Activated CD8-positive, alpha-beta memory T cell treated with anti-CD3 and anti-CD28 coated beads for 48 hours (primary cell): ENCODE measurements at regions not wholly inside any gene's neighbourhood (a gene's known extent, or its start where the extent isn't known, plus 50 kb on each side); places are given as distances from the start of the nearest gene placed in this dataset.
"Not testable (repeated sequence)": the region's sequence is repeated elsewhere in the genome, so short reads cannot be mapped to it uniquely, and the experiment has no call there.

Source experiments
- DNase-seq, 3 experiments: peaks; one replicate each; pipeline ENCODE4 v3.0.0-alpha.2; 2020; ENCODE audit warnings: low read depth in 2 of 3, low spot score in 2 of 3

DNA sequence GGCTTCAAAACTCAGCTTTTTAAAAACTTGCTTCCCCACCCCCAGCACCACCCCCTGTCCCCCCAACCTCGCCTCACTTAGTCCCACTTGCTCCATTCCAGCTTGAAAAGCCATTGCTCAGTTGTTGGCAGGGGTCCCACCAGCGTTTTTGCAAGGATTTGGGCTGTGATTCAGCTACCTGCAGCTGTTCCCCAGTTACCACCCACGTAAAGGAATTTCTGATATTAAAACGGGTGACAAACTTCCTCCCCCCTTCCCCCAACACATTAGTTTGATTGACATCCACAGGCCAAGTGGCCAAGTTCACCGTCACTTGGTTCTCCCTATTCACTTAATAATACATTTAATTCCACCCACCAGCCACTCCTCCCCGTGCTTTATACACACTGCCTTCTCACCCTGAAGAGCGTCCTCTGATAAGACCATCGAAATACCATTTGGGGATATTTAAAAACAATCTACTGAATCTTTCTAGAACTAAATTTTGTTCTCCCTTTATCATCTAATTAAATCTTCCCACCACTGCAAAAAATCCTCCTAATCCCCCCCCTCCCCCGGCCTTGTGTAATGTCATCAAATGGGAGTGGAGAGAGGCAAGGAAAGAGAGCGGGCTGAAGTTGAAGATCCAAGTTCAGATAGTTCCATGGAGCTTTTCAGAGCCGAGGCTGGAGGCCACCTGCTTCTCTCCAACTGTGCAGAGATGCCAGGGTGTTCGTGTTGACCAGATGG, 55.1 kb downstream of the SOX9 start:
- no peak for DNase-seq

DNA sequence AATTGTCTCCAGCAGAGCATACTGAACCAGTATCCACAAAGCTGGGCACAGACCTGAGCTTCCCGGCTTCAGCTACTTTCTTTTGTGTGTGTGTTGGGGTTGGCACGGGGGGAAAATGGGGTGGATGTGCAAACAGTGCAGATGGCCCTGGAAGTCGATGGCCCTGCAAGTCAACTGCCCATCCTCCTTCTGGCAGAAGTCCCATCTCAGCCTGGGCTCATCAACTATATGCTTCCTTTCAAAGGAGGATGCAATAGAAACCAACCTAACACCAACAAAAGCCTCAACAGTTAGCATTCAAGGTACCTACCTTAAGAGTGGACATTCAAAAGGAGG, 55.7 kb downstream of the SOX9 start:
- DNase-seq, result no peak

DNA sequence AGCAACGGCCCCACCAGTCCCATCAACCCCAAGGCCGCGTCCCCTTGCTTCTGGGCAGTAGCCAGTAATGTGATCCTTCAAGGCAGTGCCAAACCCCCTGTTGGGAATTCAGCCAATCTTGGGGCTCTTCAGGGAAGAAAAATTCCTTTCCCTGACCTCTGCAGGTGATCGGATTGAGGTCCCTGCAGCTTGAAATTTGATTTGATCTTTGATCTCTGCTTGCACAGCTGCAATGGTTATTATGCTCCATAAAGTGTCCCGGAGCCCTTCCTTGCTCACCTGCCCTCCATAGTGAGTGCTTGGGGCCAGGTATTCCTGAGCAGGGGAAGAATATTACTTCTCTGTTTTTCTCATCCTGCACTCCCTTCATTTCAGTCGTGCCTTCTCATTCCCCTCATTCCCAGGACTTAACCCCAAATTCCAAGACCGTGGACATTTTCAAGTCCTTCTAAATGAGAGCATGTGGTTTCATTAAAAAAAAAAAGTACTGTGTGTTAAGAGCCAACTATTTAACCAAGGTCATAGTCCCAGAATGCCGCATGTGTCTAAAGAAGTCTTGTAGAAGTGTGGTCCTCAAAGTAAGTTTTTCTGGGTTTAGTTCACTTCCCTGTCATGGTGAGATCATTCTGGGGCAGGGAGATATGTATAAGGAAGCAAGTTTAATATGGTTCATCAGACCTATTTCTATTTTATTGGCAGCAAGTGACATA, 56.3 kb downstream of the SOX9 start:
- no peak for DNase-seq

DNA sequence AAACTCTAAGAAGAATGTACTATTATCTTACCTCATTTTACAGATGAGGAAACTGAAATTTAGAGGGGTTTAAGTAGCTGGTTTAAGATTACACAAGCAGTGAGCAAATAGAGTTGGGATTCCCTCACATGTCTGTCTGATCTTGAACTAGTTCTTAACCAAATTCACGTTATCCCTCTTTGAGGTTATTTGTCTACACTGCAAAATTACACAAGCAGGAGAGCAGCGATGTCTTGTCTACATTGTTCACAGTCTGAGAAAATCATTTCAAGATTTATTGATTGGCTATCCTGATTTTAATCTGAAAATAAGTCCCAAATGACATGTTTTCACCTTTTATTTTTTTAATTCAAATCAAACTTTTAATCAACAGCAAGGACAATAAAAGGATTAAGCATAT, 56.9 kb downstream of the SOX9 start:
- DNase-seq, result no peak

DNA sequence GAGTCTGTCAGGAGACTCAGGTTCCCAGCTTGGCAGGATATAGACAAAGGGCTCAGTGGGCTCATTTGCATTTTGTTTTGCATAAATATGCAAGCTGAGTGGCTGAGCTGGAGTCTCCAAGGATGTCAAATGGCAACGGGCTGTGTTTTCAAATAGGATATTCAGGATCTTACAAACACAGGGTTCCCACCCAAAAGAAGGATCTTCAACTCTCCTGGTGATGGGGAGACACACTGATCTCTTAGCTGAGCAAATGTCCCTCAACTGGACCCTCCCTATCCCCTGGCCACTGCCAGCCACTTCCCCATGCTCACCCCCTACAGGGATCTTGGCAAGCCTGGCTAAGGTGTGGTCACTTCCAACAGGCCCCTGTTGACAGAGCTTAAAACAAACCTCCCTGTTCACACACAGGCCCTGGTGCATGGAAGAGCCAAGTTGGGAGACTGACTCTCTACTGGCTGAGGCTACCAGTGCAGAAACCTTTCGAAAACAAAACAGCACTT, 61.6 kb downstream of the SOX9 start:
- no peak for DNase-seq

DNA sequence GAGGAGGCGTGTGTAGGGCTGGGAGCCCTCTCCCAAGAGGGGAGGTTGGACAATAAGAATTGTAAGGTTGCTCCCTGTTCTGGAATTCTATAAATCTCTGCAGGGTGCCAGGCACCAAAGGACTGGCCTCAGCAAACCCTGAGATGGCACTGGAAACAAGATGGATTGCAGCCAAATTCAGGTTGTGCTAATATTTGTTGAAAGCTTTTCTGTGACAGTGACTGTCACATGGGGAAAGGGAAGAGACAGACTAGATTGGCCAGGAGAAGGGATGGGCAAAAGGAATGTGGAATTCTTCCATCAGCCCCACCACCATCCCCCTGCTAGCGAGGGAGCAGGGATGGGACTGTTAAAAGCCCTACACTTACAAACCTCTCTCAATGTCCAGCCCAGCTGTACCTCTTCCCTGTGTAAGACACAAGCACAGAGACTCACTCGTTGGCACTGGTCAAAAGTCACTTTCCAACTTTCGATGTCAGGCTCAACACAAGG, 62.4 kb downstream of the SOX9 start:
- DNase-seq, result no peak

DNA sequence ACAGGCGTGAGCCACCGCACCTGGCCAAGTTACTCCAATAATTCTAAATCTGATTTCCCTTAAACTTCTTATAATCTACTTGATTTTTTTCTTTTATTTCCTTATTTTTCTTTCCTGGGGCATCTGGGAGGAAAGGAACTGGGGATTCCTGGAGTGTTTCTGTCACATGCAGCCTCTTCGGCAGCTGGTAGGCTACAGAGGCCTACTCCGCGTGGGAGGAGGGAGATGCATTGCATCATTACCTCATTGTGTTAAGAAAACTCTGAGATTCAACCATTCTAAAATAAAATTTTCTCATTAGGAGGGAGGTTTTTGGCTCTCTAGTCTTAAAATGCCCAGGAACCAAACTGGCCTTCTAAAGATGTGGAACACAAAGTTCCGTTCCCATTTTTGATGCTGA, 64.0 kb downstream of the SOX9 start:
- DNase-seq, result no peak

DNA sequence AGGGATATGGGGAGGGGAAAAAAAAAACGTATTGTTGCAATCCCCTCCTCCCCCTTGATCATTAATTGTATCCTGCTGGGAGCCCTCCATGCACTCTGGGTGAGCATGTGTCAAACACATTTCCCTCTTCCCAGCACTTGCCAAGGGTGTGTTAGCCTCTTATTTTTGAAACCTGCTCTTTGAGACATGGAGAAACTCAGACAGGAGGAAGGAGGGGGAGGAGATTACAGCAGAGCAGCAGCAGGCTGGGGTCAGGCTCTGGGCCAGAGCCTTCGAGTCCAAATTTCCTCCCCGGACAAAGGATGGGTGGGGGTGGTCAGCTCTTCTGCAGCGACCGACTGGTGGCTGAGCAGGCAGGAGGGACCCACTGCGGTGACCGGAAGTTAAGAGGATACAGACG, 64.7 kb downstream of the SOX9 start:
- DNase-seq, result no peak

DNA sequence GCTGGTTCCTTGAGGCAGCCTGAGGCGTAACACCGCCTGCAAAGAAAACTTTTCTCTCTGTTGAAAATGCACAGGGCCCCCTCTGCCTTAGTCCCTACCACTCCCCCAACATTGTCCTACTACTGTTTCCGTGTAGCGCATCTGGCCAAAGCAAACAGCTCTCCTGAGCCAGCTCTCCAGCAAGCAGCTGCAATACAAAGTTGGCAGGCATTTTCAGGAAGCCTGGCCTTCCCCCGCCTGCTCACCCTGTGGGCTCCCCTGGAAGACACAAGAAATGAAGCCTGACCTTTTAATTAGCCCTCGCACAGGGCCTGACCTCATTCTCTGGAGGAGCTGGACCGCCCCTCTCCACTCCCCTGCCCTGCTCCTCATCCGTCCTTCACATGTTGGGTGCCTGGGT, 66.7 kb downstream of the SOX9 start:
- DNase-seq, result no peak

DNA sequence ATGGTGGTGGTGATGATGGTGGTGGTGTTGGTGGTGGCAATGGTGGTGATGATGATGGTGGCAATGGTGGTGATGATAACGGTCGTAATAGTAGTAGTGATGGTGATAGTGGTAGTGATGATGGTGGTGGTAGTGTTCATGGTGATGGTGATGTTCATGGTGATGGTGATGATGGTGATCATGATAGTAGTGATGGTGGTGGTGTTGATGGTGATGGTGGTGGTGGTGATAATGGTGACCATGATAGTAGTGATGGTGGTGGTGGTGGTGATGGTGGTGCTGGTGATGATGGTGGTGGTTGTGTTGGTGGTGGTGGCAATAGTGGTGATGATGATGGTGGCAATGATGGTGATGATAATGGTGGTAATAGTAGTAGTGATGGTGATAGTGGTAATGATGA, 68.0 kb downstream of the SOX9 start:
- DNase-seq, result no peak

DNA sequence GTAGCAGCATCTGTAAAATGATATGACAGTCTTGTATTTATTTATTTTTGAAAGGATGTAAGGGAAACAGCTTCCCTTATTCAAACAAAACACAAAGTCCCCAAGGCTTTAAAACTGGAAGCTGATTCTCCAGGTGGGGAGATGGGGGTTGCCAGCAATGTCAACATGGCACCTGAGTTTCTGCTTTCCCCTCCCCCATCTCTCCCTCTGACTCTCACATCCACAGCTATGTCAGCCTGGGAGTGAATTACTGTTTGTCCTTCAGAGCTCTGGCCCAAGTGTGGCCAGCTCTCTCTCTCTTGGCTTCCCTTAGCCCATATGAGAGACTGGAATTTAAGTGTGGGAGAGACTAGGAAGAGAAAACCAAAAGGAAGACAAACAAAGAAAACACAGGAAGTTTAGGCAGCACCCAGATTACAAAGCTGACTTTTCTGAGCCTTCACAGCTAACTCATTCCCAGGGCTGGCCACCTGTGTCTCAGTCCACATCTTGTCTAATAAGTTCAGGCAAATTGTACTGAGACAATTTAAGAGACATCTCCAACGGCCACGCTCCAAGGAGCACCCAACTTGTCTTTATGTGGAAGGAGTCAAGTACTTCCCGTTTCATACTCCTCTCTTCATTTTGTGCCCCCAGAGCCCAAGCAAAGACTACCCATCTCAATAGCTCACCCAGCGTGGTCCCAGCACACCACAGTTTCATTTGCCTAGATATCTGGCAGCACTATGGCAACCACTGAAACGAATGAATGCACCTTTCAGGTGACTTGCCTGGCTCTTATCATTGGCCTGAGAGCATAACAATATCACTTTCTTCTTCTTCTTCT, 69.2 kb downstream of the SOX9 start:
- DNase-seq, result no peak

DNA sequence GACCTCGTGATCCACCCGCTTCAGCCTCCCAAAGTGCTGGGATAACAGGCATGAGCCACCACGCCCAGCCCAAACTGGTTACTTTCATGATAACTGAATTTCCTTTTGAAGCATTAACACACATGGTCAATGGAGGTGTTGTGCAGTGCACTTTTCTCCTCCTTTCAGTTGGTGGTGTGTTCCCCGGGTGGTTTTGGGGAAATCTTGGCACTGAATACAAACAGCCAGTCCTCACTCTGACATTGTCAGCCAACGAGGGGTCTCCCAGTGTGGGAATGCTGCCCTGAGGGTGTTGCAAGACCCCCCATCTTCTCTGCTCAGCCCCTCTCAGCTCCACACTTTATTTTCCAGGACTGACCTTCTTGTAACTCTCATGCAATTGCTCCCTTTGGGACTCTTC, 70.5 kb downstream of the SOX9 start:
- DNase-seq, result no peak

DNA sequence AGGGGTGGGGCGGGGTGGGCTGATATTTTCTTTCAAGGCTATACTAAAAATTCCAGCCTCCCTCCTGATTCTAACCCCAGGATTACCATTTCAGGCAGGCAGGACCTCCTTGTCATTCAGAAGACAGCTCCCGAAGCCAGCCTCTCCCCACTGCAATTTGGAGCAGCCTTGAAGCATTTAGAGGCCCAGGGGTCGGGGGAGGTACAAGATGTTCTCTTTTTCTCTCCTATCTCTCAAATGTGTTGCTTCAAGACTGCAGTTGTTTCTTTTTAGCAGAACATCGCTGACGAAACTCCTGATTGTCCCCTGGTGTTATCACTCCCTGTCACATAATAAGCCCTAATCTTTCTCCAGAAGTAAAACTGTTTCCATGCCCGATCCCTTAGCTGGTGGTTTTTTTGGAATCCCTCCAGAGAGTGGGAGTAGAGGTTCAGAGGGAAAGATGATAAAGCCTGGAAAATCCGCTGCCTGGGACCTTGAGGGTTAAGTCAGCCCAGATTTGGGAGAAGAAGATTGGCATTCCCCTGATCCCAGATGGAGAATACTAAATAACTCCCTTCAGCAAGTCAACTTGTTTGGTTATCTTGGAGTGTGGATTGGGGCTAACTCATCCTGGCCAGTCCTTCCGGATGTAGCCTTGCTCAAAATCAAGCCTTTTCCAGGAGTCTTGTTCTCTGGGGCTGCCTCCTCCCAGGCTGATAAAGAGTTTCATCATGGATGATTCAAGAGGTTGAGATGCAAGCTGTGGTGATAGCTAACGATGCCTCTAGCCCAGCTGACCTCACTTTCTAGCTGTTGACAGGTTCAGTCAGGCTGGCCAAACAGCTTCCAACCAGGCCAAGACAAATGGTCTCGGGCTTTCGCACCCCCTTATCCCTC, 71.3 kb downstream of the SOX9 start:
- no peak for DNase-seq

DNA sequence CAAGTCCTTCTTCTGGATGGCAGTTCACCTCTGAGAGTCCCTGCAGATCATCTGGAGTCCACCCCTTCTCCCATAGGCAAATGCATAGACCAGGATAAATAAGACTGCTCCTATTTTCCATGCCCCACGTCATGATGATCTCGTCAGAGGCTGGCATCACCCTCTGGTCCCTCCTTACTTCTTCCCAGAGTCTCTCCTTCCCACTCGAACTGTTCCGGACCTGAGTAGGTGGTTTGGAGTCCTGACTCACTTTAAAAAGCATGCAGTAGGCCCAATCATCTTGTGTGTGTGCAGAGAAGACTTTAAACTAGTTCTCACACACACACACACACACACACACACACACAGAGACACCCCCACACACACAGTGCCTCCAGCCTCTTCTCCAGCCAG, 72.0 kb downstream of the SOX9 start:
- no peak for DNase-seq

DNA sequence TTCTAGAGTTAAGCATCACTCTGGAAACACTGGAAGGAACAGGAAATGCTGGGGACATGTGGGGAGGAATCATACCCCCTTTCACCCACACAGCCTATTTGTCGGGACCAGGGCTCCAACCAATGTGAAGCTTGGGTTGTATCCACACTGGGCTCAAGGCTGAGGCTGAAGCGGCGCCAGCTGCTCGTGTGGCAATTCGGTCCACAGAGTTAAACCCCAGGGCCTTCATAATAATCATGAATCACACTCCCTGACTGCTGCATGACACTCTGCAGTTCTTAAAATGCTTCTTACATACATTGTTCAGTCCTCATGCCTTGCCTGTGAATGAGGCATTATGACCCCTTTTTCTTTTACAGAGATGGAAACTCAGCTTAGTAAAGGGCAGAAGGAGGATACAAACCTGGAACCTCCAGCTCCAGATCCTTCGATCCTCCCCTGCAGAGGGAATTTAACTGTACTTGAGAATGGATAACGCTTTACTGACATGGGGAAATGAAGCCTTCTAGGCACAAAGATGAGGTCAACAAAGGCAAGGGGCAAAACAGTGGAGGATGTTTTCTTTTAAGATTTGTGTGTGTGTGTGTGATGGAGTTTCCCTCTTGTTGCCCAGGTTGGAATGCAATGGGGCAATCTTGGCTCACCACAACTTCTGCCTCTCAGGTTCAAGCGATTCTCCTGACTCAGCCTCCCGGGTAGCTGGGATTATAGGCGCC, 72.7 kb downstream of the SOX9 start:
- no peak for DNase-seq

DNA sequence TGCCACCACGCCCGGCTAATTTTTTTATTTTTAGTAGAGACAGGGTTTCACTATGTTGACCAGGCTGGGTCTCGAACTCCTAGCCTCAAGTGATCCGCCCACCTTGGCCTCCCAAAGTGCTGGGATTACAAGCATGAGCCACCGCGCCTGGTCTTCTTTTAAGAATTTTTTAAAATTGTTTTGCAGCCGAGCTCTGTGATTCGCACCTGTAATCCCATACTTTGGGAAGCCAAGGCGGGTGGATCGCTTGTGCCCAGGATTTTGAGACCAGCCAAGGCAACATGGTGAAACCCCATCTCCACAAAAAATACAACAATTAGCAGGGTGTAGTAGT, 73.3 kb downstream of the SOX9 start:
- not testable (repeated sequence) for DNase-seq

DNA sequence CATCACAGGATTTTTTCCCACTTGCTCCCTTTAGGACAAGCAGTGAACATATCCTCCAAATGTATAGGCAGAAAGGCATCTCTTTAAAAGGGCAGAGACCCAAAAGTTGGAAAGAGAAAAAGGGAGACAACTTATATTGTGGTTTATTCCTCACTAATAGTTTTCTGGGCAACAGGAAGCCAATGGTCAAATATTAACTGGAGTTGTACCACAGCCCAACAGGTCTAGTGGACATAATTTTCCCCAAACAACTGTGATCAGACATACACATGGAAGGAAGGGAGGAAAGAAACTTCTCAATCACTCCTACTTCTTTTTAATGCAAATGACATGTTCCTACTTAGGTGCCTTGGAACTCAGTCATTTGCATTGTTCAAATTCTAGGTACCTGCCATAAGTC, 78.4 kb downstream of the SOX9 start:
- no peak for DNase-seq

DNA sequence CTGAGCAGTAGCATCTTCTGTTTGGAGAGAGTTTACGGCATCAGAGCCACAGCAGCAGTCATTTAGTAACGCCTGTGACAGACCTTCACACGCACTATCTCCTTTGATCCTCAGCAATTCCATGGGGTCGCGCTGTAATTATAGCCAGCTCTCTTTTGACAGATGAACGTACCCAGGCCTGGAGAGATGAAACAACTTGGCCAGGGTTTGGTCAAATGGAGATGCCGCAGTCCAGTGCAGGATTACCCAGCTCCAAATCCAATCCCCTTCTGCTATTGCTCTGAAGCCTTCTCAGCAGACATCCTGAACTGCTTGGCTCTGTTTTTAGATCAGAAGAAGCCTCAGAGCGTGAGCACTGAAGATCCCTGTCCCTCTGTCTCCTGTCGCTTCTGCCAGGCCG, 83.9 kb downstream of the SOX9 start:
- no peak for DNase-seq

DNA sequence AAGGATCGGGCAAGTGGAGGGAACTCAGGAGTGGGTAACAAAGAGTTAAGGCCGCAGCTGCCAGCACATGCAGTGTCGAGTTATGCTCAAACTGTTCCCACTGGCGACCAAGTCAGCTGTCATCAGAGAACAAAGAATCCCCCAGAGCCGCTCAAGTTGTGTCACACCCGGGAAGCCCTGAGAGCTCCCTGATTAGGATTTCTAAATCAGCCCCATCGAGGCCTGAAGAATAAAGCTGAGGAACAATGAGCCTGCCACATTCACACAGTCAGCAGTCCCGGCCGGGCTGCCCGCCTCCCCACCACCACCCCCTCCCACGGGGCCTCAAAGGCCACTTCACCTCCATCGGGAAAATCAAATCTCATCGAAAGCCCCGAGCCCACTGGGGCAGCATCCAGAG, 84.5 kb downstream of the SOX9 start:
- DNase-seq, result no peak

DNA sequence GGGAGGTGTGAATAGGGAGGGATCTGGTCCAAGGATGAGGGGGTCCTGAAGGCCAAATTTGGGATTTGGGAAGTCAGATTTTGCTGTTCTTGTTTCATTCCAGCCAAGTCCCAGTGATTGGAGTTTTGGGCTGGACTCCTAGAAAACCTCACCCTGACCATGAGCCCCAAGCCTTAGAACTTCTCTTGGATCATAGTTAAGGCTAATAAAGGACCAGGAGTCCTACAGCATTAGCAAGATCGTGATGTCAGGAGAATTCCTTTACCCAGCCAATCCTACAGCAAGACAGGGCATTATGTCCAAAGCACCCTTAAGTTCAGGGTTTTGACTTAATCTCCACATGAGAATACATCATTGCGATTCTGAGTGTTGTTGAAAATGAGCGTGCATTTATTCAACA, 85.0 kb downstream of the SOX9 start:
- no peak for DNase-seq
